Erythroblast (primary cell): ENCODE measurements at regions not wholly inside any gene's neighbourhood (a gene's known extent, or its start where the extent isn't known, plus 50 kb on each side); places are given as distances from the start of the nearest gene placed in this dataset.

Experiments
- GATA1 ChIP-seq: IDR thresholded peaks from 2 replicates; pipeline ENCODE4 v1.6.1; 2011; ENCODE audit warnings: low read depth, mild to moderate bottlenecking, control low read depth, low read length, moderate library complexity
- POLR2A ChIP-seq: IDR thresholded peaks from 2 replicates; pipeline ENCODE4 v1.6.1; 2011; ENCODE audit warnings: mild to moderate bottlenecking, low read length

DNA sequence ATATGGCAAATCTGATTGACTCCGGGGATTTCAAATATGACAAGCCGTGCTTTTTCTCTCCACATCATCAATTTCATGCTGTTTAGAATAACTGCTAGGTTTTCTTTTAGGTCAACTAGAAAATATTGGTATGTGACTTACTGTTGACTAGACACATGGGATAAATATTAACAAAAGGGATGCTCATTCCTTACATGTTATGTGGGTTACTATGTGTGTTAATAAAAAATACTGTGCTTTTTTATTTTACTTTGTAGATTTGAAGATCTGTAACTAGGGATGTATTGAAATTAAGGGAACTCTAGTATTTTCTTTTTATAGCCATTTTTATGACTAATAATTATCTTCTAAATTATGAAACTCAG, 264.6 kb upstream of the COL8A1 start:
- TF ChIP-seq POLR2A (no peak), GATA1 (no peak)
